Thoracic aorta (tissue), 2 donors: ENCODE measurements at regions not wholly inside any gene's neighbourhood (a gene's known extent, or its start where the extent isn't known, plus 50 kb on each side); places are given as distances from the start of the nearest gene placed in this dataset.
"Not testable (repeated sequence)": the region's sequence is repeated elsewhere in the genome, so short reads cannot be mapped to it uniquely, and the experiment has no call there.

Experiments
- ATAC-seq: fragments of 150-250 bp; one replicate; pipeline ENCODE4 v1.8.0; 2017; ENCODE audit warnings: low read depth; ENCODE audit not compliant: insufficient number of reproducible peaks, low FRiP score
- DNase-seq: peaks from one replicate; pipeline ENCODE4 v3.0.0-alpha.2; 2020; ENCODE audit warnings: low spot score
- H3K27ac ChIP-seq, 2 donors: fragments of 200-600 bp; sonication (generic); 1 replicate in 1 of 2; 2 replicates in 1 of 2; pipeline ENCODE4 v1.5.1; 2016; ENCODE audit warnings: mild to moderate bottlenecking in 2 of 2, moderate library complexity in 2 of 2
- H3K27me3 ChIP-seq: fragments of 200-600 bp; sonication (generic); replicated peaks from 2 replicates; pipeline ENCODE4 v1.6.0; 2016; ENCODE audit warnings: mild to moderate bottlenecking; ENCODE audit not compliant: insufficient read depth
- H3K36me3 ChIP-seq: fragments of 200-600 bp; sonication (generic); one replicate; pipeline ENCODE4 v1.5.1; 2016
- H3K4me1 ChIP-seq, 2 donors: fragments of 200-600 bp; sonication (generic); 1 replicate in 1 of 2; 2 replicates in 1 of 2; pipeline versions ENCODE4 v1.5.1 to v1.6.0; 2016; ENCODE audit warnings: low read depth in 2 of 2, mild to moderate bottlenecking in 1 of 2; ENCODE audit not compliant: control insufficient read depth in 1 of 2
- H3K4me3 ChIP-seq: fragments of 200-600 bp; sonication (generic); 2 replicates; pipeline ENCODE4 v1.5.1; 2016; ENCODE audit warnings: mild to moderate bottlenecking
- H3K9me3 ChIP-seq: fragments of 200-600 bp; sonication (generic); 2 replicates; pipeline ENCODE4 v1.5.1; 2016
- CTCF ChIP-seq: fragments of 200-600 bp; sonication (generic); IDR thresholded peaks from one replicate; pipeline ENCODE4 v1.5.1; 2019; ENCODE audit warnings: antibody characterized with exemption

- H3K4me1 ChIP-seq: peaks cover 4 to 22% of the 10 kb centered on the region in 2 donors
- H3K27ac ChIP-seq: no peak overlapping the region
- H3K4me3 ChIP-seq: no peak overlapping the region
- no peaks in the 10 kb centered on the region for H3K36me3 ChIP-seq
- H3K27me3 ChIP-seq: no peaks in the 10 kb centered on the region
- no peak for DNase-seq
- TF ChIP-seq CTCF: no peak
- ATAC-seq: no peak
- no peaks in the 10 kb centered on the region for H3K9me3 ChIP-seq
Measured at GRCh38 chr2:42974169-42974720, 181.9 kb upstream of the HAAO start.

GRCh38 chr2:42973726-42974125 is 181.3 kb upstream of the HAAO start:
- ATAC-seq: no peak
- no peaks in the 10 kb centered on the region for H3K36me3 ChIP-seq
- no peak for DNase-seq
- peaks cover 4 to 26% of the 10 kb centered on the region in 2 donors for H3K4me1 ChIP-seq
- no peaks in the 10 kb centered on the region for H3K27me3 ChIP-seq
- no peak for TF ChIP-seq CTCF
- no peaks in the 10 kb centered on the region for H3K9me3 ChIP-seq
- H3K27ac ChIP-seq: no peak overlapping the region
- H3K4me3 ChIP-seq: no peak overlapping the region

GRCh38 chr2:42972933-42973516 is 180.6 kb upstream of the HAAO start:
- DNase-seq, H3K4me3 ChIP-seq, H3K27ac ChIP-seq, H3K36me3 ChIP-seq, H3K9me3 ChIP-seq, ATAC-seq, H3K27me3 ChIP-seq: not testable (repeated sequence)
- H3K4me1 ChIP-seq: peaks cover 4 to 33% of the 10 kb centered on the region in 2 donors

- DNase-seq: no peak
- ATAC-seq: no peak
- no peak overlapping the region for H3K27ac ChIP-seq
Measured at GRCh38 chr2:42971947-42972736, 179.8 kb upstream of the HAAO start.

GRCh38 chr2:42971381-42971780 is 179.0 kb upstream of the HAAO start:
- Histone ChIP-seq H3K27ac (no peak overlapping the region), H3K36me3 (no peaks in the 10 kb centered on the region), H3K4me3 (no peak overlapping the region), H3K27me3 (no peaks in the 10 kb centered on the region), H3K4me1 (peaks cover 10 to 41% of the 10 kb centered on the region in 2 donors), H3K9me3 (no peaks in the 10 kb centered on the region)
- ATAC-seq (no peak), DNase-seq (no peak)
- no peak for TF ChIP-seq CTCF

More at GRCh38 chr2:42971947-42972736, 179.8 kb upstream of the HAAO start:
- Histone ChIP-seq H3K27me3 (no peaks in the 10 kb centered on the region), H3K4me1 (peaks cover 10 to 41% of the 10 kb centered on the region in 2 donors), H3K4me3 (no peak overlapping the region), H3K9me3 (no peaks in the 10 kb centered on the region), H3K36me3 (no peaks in the 10 kb centered on the region)
- no peak for TF ChIP-seq CTCF
